OCI-LY7 (cell line): ENCODE measurements at regions not wholly inside any gene's neighbourhood (a gene's known extent, or its start where the extent isn't known, plus 50 kb on each side); places are given as distances from the start of the nearest gene placed in this dataset.

Source experiments
- BruUV-seq: library from RNA; stranded (reverse); fragments of 400-500 nt; replicated peaks from 2 replicates; lab custom pipeline; 2021; lab: Mats Ljungman, UMichigan
- CTCF ChIA-PET: fragments of 300-600 bp; sonication (Branson Sonifier 250); formaldehyde crosslinking; loops from one replicate; lab custom pipeline; 2022; ENCODE audit warnings: antibody characterized with exemption; ENCODE audit not compliant: unreplicated experiment; lab: Charles Lee
- POLR2A ChIA-PET: fragments of 300-600 bp; sonication (Branson Sonifier 250); formaldehyde crosslinking; loops from one replicate; lab custom pipeline; 2022; ENCODE audit warnings: antibody characterized with exemption; lab: Charles Lee
- DNase-seq: peaks from one replicate; pipeline ENCODE4 v3.0.0-alpha.2; 2015; ENCODE audit warnings: low spot score
- H2AFZ ChIP-seq: fragments of 200-600 bp; sonication (generic), shearing (Covaris generic); 2 replicates; pipeline ENCODE4 v1.6.1; 2014; ENCODE audit warnings: mild to moderate bottlenecking, antibody characterized with exemption, low read length, moderate library complexity
- H3K27ac ChIP-seq: fragments of 200-600 bp; sonication (generic); 2 replicates; pipeline ENCODE4 v1.5.1; 2014; ENCODE audit warnings: mixed run types, low read depth, mild to moderate bottlenecking, moderate library complexity, low read length, inconsistent platforms; ENCODE audit not compliant: poor library complexity, severe bottlenecking
- H3K36me3 ChIP-seq: fragments of 200-600 bp; sonication (generic); 2 replicates; pipeline ENCODE4 v1.6.1; 2014; ENCODE audit warnings: mild to moderate bottlenecking, antibody characterized with exemption, low read length, moderate library complexity, mixed read lengths; ENCODE audit not compliant: insufficient read depth
- H3K4me1 ChIP-seq: fragments of 200-600 bp; sonication (generic); 2 replicates; pipeline ENCODE4 v1.5.1; 2014; ENCODE audit warnings: mild to moderate bottlenecking, low read length; ENCODE audit not compliant: insufficient read depth, poor library complexity, severe bottlenecking
- H3K4me2 ChIP-seq: fragments of 200-600 bp; sonication (generic); 2 replicates; pipeline ENCODE4 v1.6.1; 2014; ENCODE audit warnings: mild to moderate bottlenecking, low read length
- H3K4me3 ChIP-seq: fragments of 200-600 bp; sonication (generic); 2 replicates; pipeline ENCODE4 v1.5.1; 2014; ENCODE audit warnings: mild to moderate bottlenecking, low read depth, low read length; ENCODE audit not compliant: poor library complexity, severe bottlenecking
- H3K79me2 ChIP-seq: fragments of 200-600 bp; sonication (generic); 2 replicates; pipeline ENCODE4 v1.6.1; 2016; ENCODE audit warnings: low read depth, mild to moderate bottlenecking, low read length, moderate library complexity, mixed read lengths; ENCODE audit not compliant: insufficient read depth
- H3K9me2 ChIP-seq: fragments of 200-600 bp; sonication (generic); 2 replicates; pipeline ENCODE4 v1.6.1; 2016; ENCODE audit warnings: mild to moderate bottlenecking, low read length, mixed read lengths; ENCODE audit not compliant: insufficient read depth
- H3K9me3 ChIP-seq: fragments of 200-600 bp; sonication (generic); 2 replicates; pipeline ENCODE4 v1.6.1; 2014; ENCODE audit warnings: mild to moderate bottlenecking, mixed run types, low read length, mixed read lengths
- H4K20me1 ChIP-seq: fragments of 200-600 bp; sonication (generic); 2 replicates; pipeline ENCODE4 v1.6.1; 2014; ENCODE audit warnings: mild to moderate bottlenecking, antibody characterized with exemption, low read length, moderate library complexity, mixed read lengths; ENCODE audit not compliant: insufficient read depth
- CTCF ChIP-seq: fragments of 200-600 bp; sonication (generic); conservative IDR thresholded peaks from 2 replicates; pipeline ENCODE4 v1.5.1; 2014; ENCODE audit warnings: mild to moderate bottlenecking, antibody characterized with exemption, low read length, moderate library complexity, mixed read lengths
- EZH2phosphoT487 ChIP-seq: fragments of 200-600 bp; sonication (generic); IDR thresholded peaks from 2 replicates; pipeline ENCODE4 v1.6.1; 2018; ENCODE audit warnings: low read depth, borderline replicate concordance, mild to moderate bottlenecking, mixed run types, antibody characterized with exemption, low read length, moderate library complexity, mixed read lengths
- intact Hi-C: fragments of 100-400 bp; cut with micrococcal nuclease; formaldehyde crosslinking; loops from one replicate; pipeline ENCODE4 v1.10.0; 2022; ENCODE audit not compliant: unreplicated experiment

- H3K4me3 ChIP-seq: no peak overlapping the region
- no TSS peak for BruUV-seq
- no peak overlapping the region for H3K27ac ChIP-seq
- CTCF ChIA-PET: no interaction called here
- POLR2A ChIA-PET: no interaction called here
- H4K20me1 ChIP-seq: no peaks in the 10 kb centered on the region
- no peak for TF ChIP-seq CTCF
- no peak for TF ChIP-seq EZH2phosphoT487
- no peaks in the 10 kb centered on the region for H3K9me2 ChIP-seq
- no peak overlapping the region for H3K4me2 ChIP-seq
- no peaks in the 10 kb centered on the region for H3K9me3 ChIP-seq
- intact Hi-C loops: no loop called here
- no peaks in the 10 kb centered on the region for H3K79me2 ChIP-seq
- H3K36me3 ChIP-seq: no peaks in the 10 kb centered on the region
- no peak overlapping the region for H2AFZ ChIP-seq
- DNase-seq: no peak
- no peaks in the 10 kb centered on the region for H3K4me1 ChIP-seq
These were observed 91.4 kb downstream of the THBS2 start for GRCh38 chr6:169162249-169162648.

- Histone ChIP-seq H3K9me3 (no peaks in the 10 kb centered on the region), H3K79me2 (no peaks in the 10 kb centered on the region), H2AFZ (no peak overlapping the region), H4K20me1 (no peaks in the 10 kb centered on the region), H3K4me3 (no peak overlapping the region), H3K9me2 (no peaks in the 10 kb centered on the region), H3K4me1 (no peaks in the 10 kb centered on the region), H3K27ac (no peak overlapping the region), H3K4me2 (no peak overlapping the region), H3K36me3 (no peaks in the 10 kb centered on the region)
- intact Hi-C loops: no loop called here
- TF ChIP-seq CTCF (no peak), EZH2phosphoT487 (no peak)
- ChIA-PET POLR2A (no interaction called here), CTCF (no interaction called here)
- no peak for DNase-seq
- no TSS peak for BruUV-seq
These were observed 92.0 kb downstream of the THBS2 start for GRCh38 chr6:169161572-169162167.

- Histone ChIP-seq H3K4me2 (no peak overlapping the region), H3K4me3 (no peak overlapping the region), H4K20me1 (no peaks in the 10 kb centered on the region), H3K36me3 (no peaks in the 10 kb centered on the region), H2AFZ (no peak overlapping the region), H3K79me2 (no peaks in the 10 kb centered on the region), H3K27ac (no peak overlapping the region), H3K9me2 (no peaks in the 10 kb centered on the region), H3K4me1 (no peaks in the 10 kb centered on the region), H3K9me3 (no peaks in the 10 kb centered on the region)
- no TSS peak for BruUV-seq
- no peak for DNase-seq
- intact Hi-C loops: no loop called here
- CTCF ChIA-PET: no interaction called here
- POLR2A ChIA-PET: no interaction called here
- TF ChIP-seq CTCF (no peak), EZH2phosphoT487 (no peak)
These were observed 92.6 kb downstream of the THBS2 start for GRCh38 chr6:169160855-169161560.
